ENCODE measurements at regions not wholly inside any gene's neighbourhood (a gene's known extent, or its start where the extent isn't known, plus 50 kb on each side); places are given as distances from the start of the nearest gene placed in this dataset.
"Not testable (repeated sequence)": the region's sequence is repeated elsewhere in the genome, so short reads cannot be mapped to it uniquely, and the experiment has no call there.

DNA sequence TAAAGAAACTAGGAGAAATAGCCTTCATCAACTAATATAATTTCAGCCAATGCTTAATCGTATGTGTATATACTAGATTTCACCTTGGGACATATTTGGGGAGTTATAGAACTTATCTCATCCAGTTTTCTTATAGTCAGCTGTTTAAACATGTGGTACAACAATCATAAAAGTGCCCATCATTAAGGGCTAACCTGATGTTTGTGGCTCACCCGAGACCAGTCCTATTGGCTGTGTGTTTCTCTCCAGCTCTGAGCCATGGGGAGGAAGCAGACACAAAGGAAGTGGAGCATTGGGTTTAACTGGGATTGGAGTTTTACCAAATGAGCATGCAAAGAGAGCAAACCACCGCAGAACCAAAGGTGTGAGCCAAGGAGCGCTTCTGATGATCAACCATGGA lies 114.3 kb upstream of the KLF12 start:
- no peaks in the 10 kb centered on the region for H3K36me3 ChIP-seq (ENCODE audit: control insufficient read depth in 2 of 2, extremely low read depth in 1 of 2, insufficient read depth in 1 of 2, low read length in 1 of 2)
- 98% methylated on average over 3 of the region's 4 CpGs for WGBS (ENCODE audit: insufficient coverage)
- H3K4me1 Mint-ChIP-seq = peaks cover 94 to 99% (median 94%) of the 10 kb centered on the region in 3 donors
- peaks cover 0 to 9% (median 4%) of the 10 kb centered on the region in 3 donors for H3K9me3 Mint-ChIP-seq
- no peak for DNase-seq
- peak overlapping the region; percentile 91 for H3K27ac ChIP-seq (ENCODE audit: low read length)
- peaks cover 18% of the 10 kb centered on the region for H3K36me3 Mint-ChIP-seq
- peaks cover 34 to 63% of the 10 kb centered on the region in 2 experiments for H3K4me1 ChIP-seq (ENCODE audit: control insufficient read depth in 1 of 2, extremely low read depth in 1 of 2, insufficient read depth in 2 of 2, low read length in 2 of 2)
- no peak for ATAC-seq (replicated peaks in 1 of 4)
- peak overlapping the region; percentile 82 to 90 for H3K27ac Mint-ChIP-seq
- H3K27me3 ChIP-seq (replicated peaks in 1 of 2; ENCODE audit: control insufficient read depth in 2 of 2, extremely low read depth in 1 of 2, insufficient read depth in 2 of 2, low read length in 1 of 2) = no peaks in the 10 kb centered on the region
- no peak overlapping the region for H3K4me3 ChIP-seq (ENCODE audit: control insufficient read depth in 1 of 2, extremely low read depth in 1 of 2, low read length in 1 of 2)
- H3K4me3 Mint-ChIP-seq = peak overlapping the region in 1 of 3 donors; percentile 75
- ChIA-PET POLR2A (interaction anchor here (0.9 to 1.3 kb wide), 3 partner anchors 9 to 39 kb away, joined by 3 to 10 read pairs (median 4); no protein-coding TSS in a partner anchor), CTCF (interaction anchor here (0.7 to 1.7 kb wide), 2 partner anchors 39 kb away, joined by 11 to 12 read pairs; no protein-coding TSS in a partner anchor)
- H3K27me3 Mint-ChIP-seq = no peaks in the 10 kb centered on the region
- H3K9me3 ChIP-seq = no peaks in the 10 kb centered on the region

DNA sequence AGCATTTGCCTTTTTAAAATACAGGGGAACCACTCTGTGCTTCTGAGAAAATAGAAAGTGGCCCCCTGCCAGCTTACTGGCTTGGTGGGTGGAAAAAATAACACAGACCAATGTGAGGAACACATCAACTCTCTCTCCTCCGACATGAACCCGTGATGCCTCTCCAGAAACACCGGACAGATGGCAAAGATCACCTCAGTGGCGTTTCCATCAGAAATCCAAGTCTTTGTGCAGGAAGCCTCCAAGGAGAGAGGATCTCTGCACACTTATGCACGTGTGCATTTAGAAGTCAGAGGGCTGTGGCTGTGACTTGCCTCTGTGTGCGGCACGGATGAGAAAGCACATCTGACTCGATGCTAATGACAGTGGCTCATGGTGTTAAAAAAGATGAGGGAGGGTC lies 112.3 kb upstream of the KLF12 start:
- POLR2A ChIA-PET = no interaction called here
- peak in 1 of 4 experiments; percentile 21 for ATAC-seq (replicated peaks in 1 of 4)
- peak overlapping the region; percentile 53 to 75 (median 73) for H3K4me3 Mint-ChIP-seq
- peaks cover 4 to 17% (median 10%) of the 10 kb centered on the region in 3 donors for H3K9me3 Mint-ChIP-seq
- peak overlapping the region; percentile 94 to 96 for H3K27ac Mint-ChIP-seq
- DNase-seq = peak in 2 of 35 experiments; percentile 14 to 21
- H3K4me1 Mint-ChIP-seq = peaks cover 92 to 97% (median 93%) of the 10 kb centered on the region in 3 donors
- H3K4me3 ChIP-seq (ENCODE audit: control insufficient read depth in 1 of 2, extremely low read depth in 1 of 2, low read length in 1 of 2) = no peak overlapping the region
- no peaks in the 10 kb centered on the region for H3K36me3 ChIP-seq (ENCODE audit: control insufficient read depth in 2 of 2, extremely low read depth in 1 of 2, insufficient read depth in 1 of 2, low read length in 1 of 2)
- CTCF ChIA-PET = no interaction called here
- H3K9me3 ChIP-seq = no peaks in the 10 kb centered on the region
- no peaks in the 10 kb centered on the region for H3K27me3 ChIP-seq (replicated peaks in 1 of 2; ENCODE audit: control insufficient read depth in 2 of 2, extremely low read depth in 1 of 2, insufficient read depth in 2 of 2, low read length in 1 of 2)
- WGBS (ENCODE audit: insufficient coverage) = 45% methylated on average over 6 of the region's 8 CpGs
- peaks cover 29% of the 10 kb centered on the region for H3K36me3 Mint-ChIP-seq
- H3K27ac ChIP-seq (ENCODE audit: low read length) = peak overlapping the region; percentile 91
- H3K4me1 ChIP-seq (ENCODE audit: control insufficient read depth in 1 of 2, extremely low read depth in 1 of 2, insufficient read depth in 2 of 2, low read length in 2 of 2) = peaks cover 33 to 64% of the 10 kb centered on the region in 2 experiments
- H3K27me3 Mint-ChIP-seq = no peaks in the 10 kb centered on the region

DNA sequence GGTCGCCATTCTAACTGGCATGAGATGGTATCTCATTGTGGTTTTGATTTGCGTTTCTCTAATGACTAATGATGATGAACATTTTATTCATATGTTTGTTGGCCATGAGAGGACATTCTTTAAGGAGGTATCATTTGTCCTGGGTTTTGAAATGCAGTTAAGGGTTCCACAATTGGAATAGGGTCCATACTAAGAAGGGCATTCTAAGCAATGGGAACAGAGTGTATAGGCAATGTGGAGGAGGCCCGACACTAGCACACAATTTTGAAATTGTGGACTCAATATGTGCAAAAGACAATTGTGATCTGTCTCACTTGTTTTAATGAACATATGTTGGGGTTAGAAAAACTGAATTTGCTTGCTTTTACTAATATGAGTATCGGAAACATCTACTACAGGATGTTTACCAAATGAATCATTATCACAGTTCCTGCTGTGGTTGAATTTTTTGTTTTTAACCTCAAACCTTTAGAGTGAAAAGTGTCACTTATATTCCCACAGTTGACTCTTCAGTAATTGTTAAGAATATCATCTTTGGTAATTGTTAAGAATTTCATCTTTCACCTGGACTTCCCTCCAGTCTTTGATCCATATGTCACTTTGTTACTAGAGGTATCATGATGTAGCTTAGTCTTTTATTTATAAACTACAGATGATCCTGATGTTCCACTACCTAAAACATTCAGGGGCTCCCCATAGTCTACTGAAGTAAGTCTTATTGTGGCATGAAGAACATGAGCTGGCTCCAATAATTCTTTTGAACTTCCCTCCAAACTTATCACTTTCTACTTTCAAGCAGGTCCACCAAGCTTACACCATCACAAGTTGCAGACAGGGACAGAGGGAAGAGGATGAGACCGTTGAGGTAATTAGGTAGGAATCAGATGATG lies 109.7 kb upstream of the KLF12 start:
- H3K27ac ChIP-seq (ENCODE audit: low read length) = peak overlapping the region; percentile 91
- DNase-seq = peak in 1 of 35 experiments; percentile 67
- Mint-ChIP-seq H3K4me1 (peaks cover 71 to 73% (median 73%) of the 10 kb centered on the region in 3 donors), H3K36me3 (peaks cover 19% of the 10 kb centered on the region), H3K4me3 (peak overlapping the region; percentile 44 to 75 (median 60)), H3K9me3 (peaks cover 4 to 11% (median 10%) of the 10 kb centered on the region in 3 donors), H3K27me3 (no peaks in the 10 kb centered on the region), H3K27ac (peak overlapping the region; percentile 94 to 96)
- no peaks in the 10 kb centered on the region for H3K9me3 ChIP-seq
- POLR2A ChIA-PET = interaction anchor here in 1 of 2 donors (0.6 kb wide), 2 partner anchors 89 to 431 kb away, joined by 3 read pairs; no protein-coding TSS in a partner anchor
- H3K4me3 ChIP-seq (ENCODE audit: control insufficient read depth in 1 of 2, extremely low read depth in 1 of 2, low read length in 1 of 2) = peak overlapping the region in 1 of 2 donors; percentile 10
- peak; percentile 79 to 88 (median 86) for ATAC-seq (replicated peaks in 1 of 4)
- WGBS (ENCODE audit: insufficient coverage) = 20% methylated on average over 1 of the region's 5 CpGs
- no peaks in the 10 kb centered on the region for H3K27me3 ChIP-seq (replicated peaks in 1 of 2; ENCODE audit: control insufficient read depth in 2 of 2, extremely low read depth in 1 of 2, insufficient read depth in 2 of 2, low read length in 1 of 2)
- peaks cover 33 to 51% of the 10 kb centered on the region in 2 experiments for H3K4me1 ChIP-seq (ENCODE audit: control insufficient read depth in 1 of 2, extremely low read depth in 1 of 2, insufficient read depth in 2 of 2, low read length in 2 of 2)
- no peaks in the 10 kb centered on the region for H3K36me3 ChIP-seq (ENCODE audit: control insufficient read depth in 2 of 2, extremely low read depth in 1 of 2, insufficient read depth in 1 of 2, low read length in 1 of 2)
- CTCF ChIA-PET = interaction anchor here in 1 of 2 donors (2.6 kb wide), 1 partner anchor 43 kb away, joined by 19 read pairs; no protein-coding TSS in a partner anchor

DNA sequence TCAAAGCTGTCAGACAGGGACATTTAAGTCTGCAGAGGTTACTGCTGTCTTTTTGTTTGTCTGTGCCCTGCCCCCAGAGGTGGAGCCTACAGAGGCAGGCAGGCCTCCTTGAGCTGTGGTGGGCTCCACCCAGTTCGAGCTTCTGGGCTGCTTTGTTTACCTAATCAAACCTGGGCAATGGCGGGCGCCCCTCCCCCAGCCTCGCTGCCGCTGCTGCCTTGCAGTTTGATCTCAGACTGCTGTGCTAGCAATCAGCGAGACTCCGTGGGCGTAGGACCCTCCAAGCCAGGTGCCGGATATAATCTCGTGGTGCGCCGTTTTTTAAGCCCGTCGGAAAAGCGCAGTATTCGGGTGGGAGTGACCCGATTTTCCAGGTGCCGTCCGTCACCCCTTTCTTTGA lies 107.1 kb upstream of the KLF12 start:
- CTCF ChIA-PET; H3K27ac ChIP-seq (ENCODE audit: low read length); H3K27me3 Mint-ChIP-seq; H3K4me3 Mint-ChIP-seq; H3K27me3 ChIP-seq (replicated peaks in 1 of 2; ENCODE audit: control insufficient read depth in 2 of 2, extremely low read depth in 1 of 2, insufficient read depth in 2 of 2, low read length in 1 of 2); DNase-seq; H3K36me3 ChIP-seq (ENCODE audit: control insufficient read depth in 2 of 2, extremely low read depth in 1 of 2, insufficient read depth in 1 of 2, low read length in 1 of 2); H3K27ac Mint-ChIP-seq; H3K4me3 ChIP-seq (ENCODE audit: control insufficient read depth in 1 of 2, extremely low read depth in 1 of 2, low read length in 1 of 2); H3K9me3 ChIP-seq; ATAC-seq (replicated peaks in 1 of 4): not testable (repeated sequence)
- peaks cover 0 to 10% (median 8%) of the 10 kb centered on the region in 3 donors for H3K9me3 Mint-ChIP-seq
- no CpG with 5 or more reads among the region's 19 CpGs for WGBS (ENCODE audit: insufficient coverage)
- peaks cover 46 to 51% (median 48%) of the 10 kb centered on the region in 3 donors for H3K4me1 Mint-ChIP-seq
- peaks cover 26 to 28% of the 10 kb centered on the region in 2 experiments for H3K4me1 ChIP-seq (ENCODE audit: control insufficient read depth in 1 of 2, extremely low read depth in 1 of 2, insufficient read depth in 2 of 2, low read length in 2 of 2)
- POLR2A ChIA-PET = interaction anchor here in 1 of 2 donors (0.6 kb wide), 1 partner anchor 108 kb away, joined by 3 read pairs; no protein-coding TSS in a partner anchor
- H3K36me3 Mint-ChIP-seq = peaks cover 12% of the 10 kb centered on the region

DNA sequence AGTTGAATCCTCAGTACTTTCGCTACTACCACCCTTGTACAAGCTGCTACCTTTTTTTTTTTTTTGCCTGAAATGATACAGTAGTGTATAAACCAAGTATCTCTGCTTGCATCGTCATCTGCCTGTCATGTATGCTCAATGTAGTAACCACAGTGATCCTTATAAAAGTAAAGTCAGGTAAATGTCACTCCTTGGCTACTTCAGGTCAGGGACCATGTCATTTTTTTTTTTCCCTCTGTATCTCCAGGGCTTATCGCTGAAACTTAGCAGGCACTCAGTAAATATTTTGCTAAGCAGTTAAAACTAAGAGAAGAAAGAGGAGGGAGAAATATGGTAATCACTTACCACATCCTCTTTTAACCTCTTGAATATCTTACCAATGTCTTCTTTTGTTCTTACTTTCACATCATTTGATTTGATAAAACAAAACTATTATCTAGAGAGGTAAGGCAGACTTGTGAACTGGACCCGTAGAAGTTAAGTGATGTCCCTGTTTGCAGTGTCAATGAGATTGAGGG lies 96.8 kb upstream of the KLF12 start:
- Histone ChIP-seq H3K27ac (ENCODE audit: low read length) (peak overlapping the region; percentile 82), H3K4me1 (ENCODE audit: control insufficient read depth in 1 of 2, extremely low read depth in 1 of 2, insufficient read depth in 2 of 2, low read length in 2 of 2) (peaks cover 11 to 18% of the 10 kb centered on the region in 2 experiments), H3K9me3 (no peaks in the 10 kb centered on the region), H3K36me3 (ENCODE audit: control insufficient read depth in 2 of 2, extremely low read depth in 1 of 2, insufficient read depth in 1 of 2, low read length in 1 of 2) (no peaks in the 10 kb centered on the region), H3K4me3 (ENCODE audit: control insufficient read depth in 1 of 2, extremely low read depth in 1 of 2, low read length in 1 of 2) (peak overlapping the region in 1 of 2 donors; percentile 53), H3K27me3 (replicated peaks in 1 of 2; ENCODE audit: control insufficient read depth in 2 of 2, extremely low read depth in 1 of 2, insufficient read depth in 2 of 2, low read length in 1 of 2) (no peaks in the 10 kb centered on the region)
- ATAC-seq (replicated peaks in 1 of 4) = peak; percentile 83 to 86 (median 84)
- Mint-ChIP-seq H3K36me3 (peaks cover 3% of the 10 kb centered on the region), H3K27me3 (no peaks in the 10 kb centered on the region), H3K27ac (peak overlapping the region; percentile 94 to 98), H3K9me3 (peaks cover 0 to 10% (median 4%) of the 10 kb centered on the region in 3 donors), H3K4me3 (peak overlapping the region; percentile 80 to 86 (median 82)), H3K4me1 (peaks cover 54 to 56% (median 55%) of the 10 kb centered on the region in 3 donors)
- POLR2A ChIA-PET = interaction anchor here (0.6 to 1.0 kb wide), 5 partner anchors 23 to 287 kb away, joined by 3 to 8 read pairs (median 3); partner anchors contain the start of gene KLF12 (in 1 of the 2)
- CTCF ChIA-PET = interaction anchor here (0.6 to 3.6 kb wide), 3 partner anchors 54 to 123 kb away, joined by 3 to 21 read pairs (median 3); no protein-coding TSS in a partner anchor
- DNase-seq = peak in 3 of 35 experiments; percentile 22 to 52 (median 38)
- WGBS (ENCODE audit: insufficient coverage) = no CpG with 5 or more reads among the region's 4 CpGs

DNA sequence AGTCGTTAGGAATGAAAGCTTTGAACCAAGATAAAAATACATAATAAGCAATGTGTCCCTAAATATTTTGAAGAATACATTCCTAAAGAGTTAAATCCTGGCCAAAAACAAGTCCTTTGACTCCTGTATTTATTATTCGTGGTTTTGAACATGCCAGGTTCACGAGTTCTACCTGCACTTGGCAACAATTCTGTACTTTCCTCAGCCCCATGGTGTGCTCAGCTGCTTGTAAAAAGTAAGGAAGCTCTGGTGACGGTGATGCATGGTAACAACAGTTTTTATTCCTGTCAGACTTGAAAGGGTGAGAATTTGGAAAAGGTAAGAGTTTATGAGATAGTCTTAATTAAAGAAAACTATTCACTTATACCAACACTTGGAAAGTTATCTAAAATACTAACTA lies 95.0 kb upstream of the KLF12 start:
- peaks cover 0 to 10% (median 4%) of the 10 kb centered on the region in 3 donors for H3K9me3 Mint-ChIP-seq
- Histone ChIP-seq H3K27me3 (replicated peaks in 1 of 2; ENCODE audit: control insufficient read depth in 2 of 2, extremely low read depth in 1 of 2, insufficient read depth in 2 of 2, low read length in 1 of 2) (no peaks in the 10 kb centered on the region), H3K9me3 (no peaks in the 10 kb centered on the region), H3K4me3 (ENCODE audit: control insufficient read depth in 1 of 2, extremely low read depth in 1 of 2, low read length in 1 of 2) (no peak overlapping the region), H3K4me1 (ENCODE audit: control insufficient read depth in 1 of 2, extremely low read depth in 1 of 2, insufficient read depth in 2 of 2, low read length in 2 of 2) (peaks cover 11 to 18% of the 10 kb centered on the region in 2 experiments), H3K36me3 (ENCODE audit: control insufficient read depth in 2 of 2, extremely low read depth in 1 of 2, insufficient read depth in 1 of 2, low read length in 1 of 2) (no peaks in the 10 kb centered on the region), H3K27ac (ENCODE audit: low read length) (no peak overlapping the region)
- H3K27ac Mint-ChIP-seq = peak overlapping the region; percentile 46 to 98
- H3K27me3 Mint-ChIP-seq = no peaks in the 10 kb centered on the region
- no peak overlapping the region for H3K4me3 Mint-ChIP-seq
- CTCF ChIA-PET = interaction anchor here in 1 of 2 donors (3.6 kb wide), 1 partner anchor 58 kb away, joined by 21 read pairs; no protein-coding TSS in a partner anchor
- DNase-seq (no peak), ATAC-seq (replicated peaks in 1 of 4) (no peak)
- POLR2A ChIA-PET = no interaction called here
- peaks cover 45 to 46% (median 46%) of the 10 kb centered on the region in 3 donors for H3K4me1 Mint-ChIP-seq
- no CpG with 5 or more reads among the region's 4 CpGs for WGBS (ENCODE audit: insufficient coverage)
- peaks cover 3% of the 10 kb centered on the region for H3K36me3 Mint-ChIP-seq
